ENCODE measurements at regions not wholly inside any gene's neighbourhood (a gene's known extent, or its start where the extent isn't known, plus 50 kb on each side); places are given as distances from the start of the nearest gene placed in this dataset.
"Not testable (repeated sequence)": the region's sequence is repeated elsewhere in the genome, so short reads cannot be mapped to it uniquely, and the experiment has no call there.

DNA sequence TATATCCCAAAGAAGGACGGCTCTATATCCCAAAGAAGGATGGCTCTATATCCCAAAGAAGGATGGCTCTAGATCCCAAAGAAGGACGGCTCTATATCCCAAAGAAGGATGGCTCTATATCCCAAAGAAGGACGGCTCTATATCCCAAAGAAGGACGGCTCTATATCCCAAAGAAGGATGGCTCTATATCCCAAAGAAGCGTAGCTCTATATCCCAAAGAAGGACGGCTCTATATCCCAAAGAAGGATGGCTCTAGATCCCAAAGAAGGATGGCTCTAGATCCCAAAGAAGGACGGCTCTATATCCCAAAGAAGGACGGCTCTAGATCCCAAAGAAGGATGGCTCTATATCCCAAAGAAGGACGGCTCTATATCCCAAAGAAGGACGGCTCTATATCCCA, 170.1 kb downstream of the KIF26A start:
- H3K27ac Mint-ChIP-seq; H3K9me3 Mint-ChIP-seq; H4K20me1 ChIP-seq (replicated peaks; ENCODE audit: insufficient read depth); H2AFZ ChIP-seq; H3K4me1 Mint-ChIP-seq; H3K4me3 Mint-ChIP-seq; H3K4me3 ChIP-seq; H3K4me2 ChIP-seq; H3F3A ChIP-seq (replicated peaks; ENCODE audit: low read depth); DNase-seq (ENCODE audit: low spot score); H3K27me3 ChIP-seq (ENCODE audit: insufficient read depth); H3K79me2 ChIP-seq (replicated peaks; ENCODE audit: insufficient read depth); H3K36me3 ChIP-seq (ENCODE audit: insufficient read depth); H3K36me3 Mint-ChIP-seq (ENCODE audit: low read depth); H3K9me2 ChIP-seq (ENCODE audit: insufficient read depth); ATAC-seq; H3K27ac ChIP-seq (ENCODE audit: low read depth); H3K27me3 Mint-ChIP-seq (ENCODE audit: insufficient read depth, low read depth, poor library complexity); H3K4me1 ChIP-seq (ENCODE audit: insufficient read depth): not testable (repeated sequence)

DNA sequence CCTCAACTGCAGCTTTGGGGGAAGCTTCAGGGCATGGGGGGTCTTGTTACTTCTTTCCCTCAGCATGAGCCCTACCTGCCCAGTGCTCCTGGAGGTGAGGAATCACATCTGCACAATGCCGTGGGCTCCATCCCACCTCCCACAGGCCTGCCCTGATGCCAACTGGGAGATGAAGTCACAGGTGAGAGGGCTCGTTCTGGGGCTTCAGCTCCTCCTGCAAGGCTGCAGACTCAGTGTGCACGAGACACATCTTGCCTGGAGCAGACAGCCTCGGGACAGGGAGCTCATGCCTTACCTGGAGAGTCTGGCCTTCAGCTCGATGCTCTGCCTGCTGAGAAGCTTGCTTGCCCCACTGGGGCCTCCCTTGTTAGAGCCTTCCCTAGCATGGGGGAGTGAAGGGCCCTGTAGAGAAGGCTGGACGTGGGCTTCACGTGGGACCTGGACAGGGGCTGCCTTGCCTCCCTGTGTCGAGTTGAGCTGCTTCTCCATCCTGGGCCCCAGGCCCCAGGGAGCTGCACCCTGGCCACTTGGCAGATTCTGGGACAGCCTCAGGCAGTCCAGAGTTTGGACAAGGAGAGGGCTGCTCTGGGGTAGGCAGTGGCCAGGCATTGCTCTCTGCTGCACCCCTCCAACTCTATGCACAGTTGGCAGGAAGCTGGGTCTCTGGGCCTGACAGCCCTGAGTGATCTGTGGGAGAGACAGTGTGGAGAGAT, 171.4 kb downstream of the KIF26A start:
- DNase-seq (ENCODE audit: low spot score): no peak
- H3K27me3 Mint-ChIP-seq (ENCODE audit: insufficient read depth, low read depth, poor library complexity): peaks cover 3% of the 10 kb centered on the region
- no peak overlapping the region for H3K4me2 ChIP-seq

DNA sequence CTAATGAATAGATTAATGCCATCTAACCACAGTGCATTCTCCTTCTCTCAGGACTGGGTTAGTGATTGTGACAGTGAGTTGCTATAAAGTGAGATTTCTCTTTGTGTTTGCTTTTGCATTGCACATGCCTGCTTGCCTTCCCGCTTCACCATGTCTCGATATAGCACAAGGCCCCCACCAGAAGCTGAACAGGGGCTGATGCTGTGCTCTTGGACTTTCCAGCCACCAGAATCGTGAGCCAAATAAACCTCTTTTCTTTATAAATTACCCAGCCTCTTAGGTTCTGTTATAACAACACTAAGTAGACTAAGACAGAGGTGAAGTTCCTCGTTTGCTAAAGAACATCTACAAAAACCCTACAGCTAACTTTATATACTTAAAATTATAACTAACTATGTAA, 173.0 kb downstream of the KIF26A start:
- Histone ChIP-seq H3K4me3 (no peak overlapping the region), H2AFZ (no peak overlapping the region), H3K9me2 (ENCODE audit: insufficient read depth) (no peaks in the 10 kb centered on the region; the same call in 1 of the 2 replicates), H3K79me2 (replicated peaks; ENCODE audit: insufficient read depth) (no peaks in the 10 kb centered on the region), H3K4me2 (no peak overlapping the region), H4K20me1 (replicated peaks; ENCODE audit: insufficient read depth) (no peaks in the 10 kb centered on the region), H3K36me3 (ENCODE audit: insufficient read depth) (no peaks in the 10 kb centered on the region), H3K4me1 (ENCODE audit: insufficient read depth) (no peaks in the 10 kb centered on the region), H3K27ac (ENCODE audit: low read depth) (no peak overlapping the region), H3K27me3 (ENCODE audit: insufficient read depth) (no peaks in the 10 kb centered on the region), H3F3A (replicated peaks; ENCODE audit: low read depth) (no peaks in the 10 kb centered on the region)
- Mint-ChIP-seq H3K4me3 (no peak overlapping the region), H3K9me3 (peaks cover 6% of the 10 kb centered on the region; the same call in 1 of the 3 replicates), H3K4me1 (no peaks in the 10 kb centered on the region; the same call in 2 of the 3 replicates), H3K27ac (no peak overlapping the region), H3K27me3 (ENCODE audit: insufficient read depth, low read depth, poor library complexity) (no peaks in the 10 kb centered on the region), H3K36me3 (ENCODE audit: low read depth) (no peaks in the 10 kb centered on the region)
- DNase-seq (ENCODE audit: low spot score) (no peak), ATAC-seq (no peak)
- TF ChIP-seq ZNF114 (CRISPR knock-in tag; IDR thresholded peaks at IDR 0.05) (no peak), NANOG (IDR thresholded peaks at IDR 0.05; ENCODE audit: borderline replicate concordance) (no peak), ZNF331 (CRISPR knock-in tag; IDR thresholded peaks at IDR 0.05; ENCODE audit: low read depth) (no peak), JUNB (IDR thresholded peaks at IDR 0.05; ENCODE audit: unreplicated experiment) (no peak), EZH2phosphoT487 (IDR thresholded peaks at IDR 0.05; ENCODE audit: unreplicated experiment) (no peak), STAT1 (IDR thresholded peaks at IDR 0.05; ENCODE audit: unreplicated experiment) (no peak), POLR2AphosphoS5 (IDR thresholded peaks at IDR 0.05; ENCODE audit: low read depth) (no peak)
- TF ChIP-seq, protein P1, sequence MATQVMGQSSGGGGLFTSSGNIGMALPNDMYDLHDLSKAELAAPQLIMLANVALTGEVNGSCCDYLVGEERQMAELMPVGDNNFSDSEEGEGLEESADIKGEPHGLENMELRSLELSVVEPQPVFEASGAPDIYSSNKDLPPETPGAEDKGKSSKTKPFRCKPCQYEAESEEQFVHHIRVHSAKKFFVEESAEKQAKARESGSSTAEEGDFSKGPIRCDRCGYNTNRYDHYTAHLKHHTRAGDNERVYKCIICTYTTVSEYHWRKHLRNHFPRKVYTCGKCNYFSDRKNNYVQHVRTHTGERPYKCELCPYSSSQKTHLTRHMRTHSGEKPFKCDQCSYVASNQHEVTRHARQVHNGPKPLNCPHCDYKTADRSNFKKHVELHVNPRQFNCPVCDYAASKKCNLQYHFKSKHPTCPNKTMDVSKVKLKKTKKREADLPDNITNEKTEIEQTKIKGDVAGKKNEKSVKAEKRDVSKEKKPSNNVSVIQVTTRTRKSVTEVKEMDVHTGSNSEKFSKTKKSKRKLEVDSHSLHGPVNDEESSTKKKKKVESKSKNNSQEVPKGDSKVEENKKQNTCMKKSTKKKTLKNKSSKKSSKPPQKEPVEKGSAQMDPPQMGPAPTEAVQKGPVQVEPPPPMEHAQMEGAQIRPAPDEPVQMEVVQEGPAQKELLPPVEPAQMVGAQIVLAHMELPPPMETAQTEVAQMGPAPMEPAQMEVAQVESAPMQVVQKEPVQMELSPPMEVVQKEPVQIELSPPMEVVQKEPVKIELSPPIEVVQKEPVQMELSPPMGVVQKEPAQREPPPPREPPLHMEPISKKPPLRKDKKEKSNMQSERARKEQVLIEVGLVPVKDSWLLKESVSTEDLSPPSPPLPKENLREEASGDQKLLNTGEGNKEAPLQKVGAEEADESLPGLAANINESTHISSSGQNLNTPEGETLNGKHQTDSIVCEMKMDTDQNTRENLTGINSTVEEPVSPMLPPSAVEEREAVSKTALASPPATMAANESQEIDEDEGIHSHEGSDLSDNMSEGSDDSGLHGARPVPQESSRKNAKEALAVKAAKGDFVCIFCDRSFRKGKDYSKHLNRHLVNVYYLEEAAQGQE (IDR thresholded peaks at IDR 0.05; ENCODE audit: unreplicated experiment): no peak
- TF ChIP-seq, protein P2, sequence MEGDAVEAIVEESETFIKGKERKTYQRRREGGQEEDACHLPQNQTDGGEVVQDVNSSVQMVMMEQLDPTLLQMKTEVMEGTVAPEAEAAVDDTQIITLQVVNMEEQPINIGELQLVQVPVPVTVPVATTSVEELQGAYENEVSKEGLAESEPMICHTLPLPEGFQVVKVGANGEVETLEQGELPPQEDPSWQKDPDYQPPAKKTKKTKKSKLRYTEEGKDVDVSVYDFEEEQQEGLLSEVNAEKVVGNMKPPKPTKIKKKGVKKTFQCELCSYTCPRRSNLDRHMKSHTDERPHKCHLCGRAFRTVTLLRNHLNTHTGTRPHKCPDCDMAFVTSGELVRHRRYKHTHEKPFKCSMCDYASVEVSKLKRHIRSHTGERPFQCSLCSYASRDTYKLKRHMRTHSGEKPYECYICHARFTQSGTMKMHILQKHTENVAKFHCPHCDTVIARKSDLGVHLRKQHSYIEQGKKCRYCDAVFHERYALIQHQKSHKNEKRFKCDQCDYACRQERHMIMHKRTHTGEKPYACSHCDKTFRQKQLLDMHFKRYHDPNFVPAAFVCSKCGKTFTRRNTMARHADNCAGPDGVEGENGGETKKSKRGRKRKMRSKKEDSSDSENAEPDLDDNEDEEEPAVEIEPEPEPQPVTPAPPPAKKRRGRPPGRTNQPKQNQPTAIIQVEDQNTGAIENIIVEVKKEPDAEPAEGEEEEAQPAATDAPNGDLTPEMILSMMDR (conservative IDR thresholded peaks at IDR 0.05; ENCODE audit: low read depth in 2 of 2): no peak
- TF ChIP-seq, protein P3, sequence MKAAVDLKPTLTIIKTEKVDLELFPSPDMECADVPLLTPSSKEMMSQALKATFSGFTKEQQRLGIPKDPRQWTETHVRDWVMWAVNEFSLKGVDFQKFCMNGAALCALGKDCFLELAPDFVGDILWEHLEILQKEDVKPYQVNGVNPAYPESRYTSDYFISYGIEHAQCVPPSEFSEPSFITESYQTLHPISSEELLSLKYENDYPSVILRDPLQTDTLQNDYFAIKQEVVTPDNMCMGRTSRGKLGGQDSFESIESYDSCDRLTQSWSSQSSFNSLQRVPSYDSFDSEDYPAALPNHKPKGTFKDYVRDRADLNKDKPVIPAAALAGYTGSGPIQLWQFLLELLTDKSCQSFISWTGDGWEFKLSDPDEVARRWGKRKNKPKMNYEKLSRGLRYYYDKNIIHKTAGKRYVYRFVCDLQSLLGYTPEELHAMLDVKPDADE (IDR thresholded peaks at IDR 0.05): no peak

More for the DNA sequence above, 171.4 kb downstream of the KIF26A start:
- Histone ChIP-seq H4K20me1 (replicated peaks; ENCODE audit: insufficient read depth) (no peaks in the 10 kb centered on the region), H3K4me3 (no peak overlapping the region), H2AFZ (no peak overlapping the region), H3K27ac (ENCODE audit: low read depth) (no peak overlapping the region), H3K9me2 (ENCODE audit: insufficient read depth) (no peaks in the 10 kb centered on the region; the same call in 1 of the 2 replicates), H3K27me3 (ENCODE audit: insufficient read depth) (no peaks in the 10 kb centered on the region), H3F3A (replicated peaks; ENCODE audit: low read depth) (no peaks in the 10 kb centered on the region), H3K79me2 (replicated peaks; ENCODE audit: insufficient read depth) (no peaks in the 10 kb centered on the region), H3K4me1 (ENCODE audit: insufficient read depth) (no peaks in the 10 kb centered on the region), H3K36me3 (ENCODE audit: insufficient read depth) (no peaks in the 10 kb centered on the region)
- Mint-ChIP-seq H3K27ac (no peak overlapping the region), H3K9me3 (peaks cover 6% of the 10 kb centered on the region; the same call in 1 of the 3 replicates), H3K36me3 (ENCODE audit: low read depth) (no peaks in the 10 kb centered on the region), H3K4me3 (no peak overlapping the region), H3K4me1 (no peaks in the 10 kb centered on the region; the same call in 2 of the 3 replicates)
- no peak for ATAC-seq
- no peak for TF ChIP-seq ZNF331 (CRISPR knock-in tag; IDR thresholded peaks at IDR 0.05; ENCODE audit: low read depth)
- no peak for TF ChIP-seq JUNB (IDR thresholded peaks at IDR 0.05; ENCODE audit: unreplicated experiment)
- TF ChIP-seq, protein P3 (IDR thresholded peaks at IDR 0.05): no peak

All from GM23338 (cell line).